ENCODE measurements at regions not wholly inside any gene's neighbourhood (a gene's known extent, or its start where the extent isn't known, plus 50 kb on each side); places are given as distances from the start of the nearest gene placed in this dataset.

- no peak overlapping the region for H3K27ac Mint-ChIP-seq (ENCODE audit: unreplicated experiment)
- no peak overlapping the region for H3K4me3 Mint-ChIP-seq (ENCODE audit: unreplicated experiment)
- H3K36me3 Mint-ChIP-seq (ENCODE audit: unreplicated experiment): no peaks in the 10 kb centered on the region
- TF ChIP-seq CTCF (IDR thresholded peaks at IDR 0.05): no peak
- no peaks in the 10 kb centered on the region for H3K27me3 Mint-ChIP-seq (ENCODE audit: unreplicated experiment)
- DNase-seq (ENCODE audit: extremely low spot score, unreplicated experiment): no peak
- no peaks in the 10 kb centered on the region for H3K9me3 Mint-ChIP-seq (ENCODE audit: unreplicated experiment)
- H3K4me1 Mint-ChIP-seq (ENCODE audit: unreplicated experiment): no peaks in the 10 kb centered on the region
Measured at GRCh38 chr3:84634668-84635067, 324.1 kb upstream of the CADM2 start.

- H3K4me1 Mint-ChIP-seq (ENCODE audit: unreplicated experiment): no peaks in the 10 kb centered on the region
- H3K4me3 Mint-ChIP-seq (ENCODE audit: unreplicated experiment): no peak overlapping the region
- H3K27me3 Mint-ChIP-seq (ENCODE audit: unreplicated experiment): no peaks in the 10 kb centered on the region
- no peak for DNase-seq (ENCODE audit: extremely low spot score, unreplicated experiment)
- no peaks in the 10 kb centered on the region for H3K9me3 Mint-ChIP-seq (ENCODE audit: unreplicated experiment)
- no peaks in the 10 kb centered on the region for H3K36me3 Mint-ChIP-seq (ENCODE audit: unreplicated experiment)
- H3K27ac Mint-ChIP-seq (ENCODE audit: unreplicated experiment): no peak overlapping the region
- TF ChIP-seq CTCF (IDR thresholded peaks at IDR 0.05): no peak
Measured at GRCh38 chr3:84637272-84637671, 321.5 kb upstream of the CADM2 start.

GRCh38 chr3:84666468-84666867 lies 292.3 kb upstream of the CADM2 start:
- Mint-ChIP-seq H3K27ac (ENCODE audit: unreplicated experiment) (no peak overlapping the region), H3K4me1 (ENCODE audit: unreplicated experiment) (no peaks in the 10 kb centered on the region), H3K27me3 (ENCODE audit: unreplicated experiment) (peaks cover 3% of the 10 kb centered on the region), H3K36me3 (ENCODE audit: unreplicated experiment) (no peaks in the 10 kb centered on the region), H3K9me3 (ENCODE audit: unreplicated experiment) (no peaks in the 10 kb centered on the region), H3K4me3 (ENCODE audit: unreplicated experiment) (no peak overlapping the region)
- no peak for DNase-seq (ENCODE audit: extremely low spot score, unreplicated experiment)
- TF ChIP-seq CTCF (IDR thresholded peaks at IDR 0.05): no peak

- Mint-ChIP-seq H3K36me3 (ENCODE audit: unreplicated experiment) (no peaks in the 10 kb centered on the region), H3K4me1 (ENCODE audit: unreplicated experiment) (no peaks in the 10 kb centered on the region), H3K27ac (ENCODE audit: unreplicated experiment) (no peak overlapping the region), H3K4me3 (ENCODE audit: unreplicated experiment) (no peak overlapping the region), H3K9me3 (ENCODE audit: unreplicated experiment) (no peaks in the 10 kb centered on the region), H3K27me3 (ENCODE audit: unreplicated experiment) (no peaks in the 10 kb centered on the region)
- DNase-seq (ENCODE audit: extremely low spot score, unreplicated experiment): no peak
- TF ChIP-seq CTCF (IDR thresholded peaks at IDR 0.05): no peak
Measured at GRCh38 chr3:84679211-84679610, 279.6 kb upstream of the CADM2 start.

GRCh38 chr3:84680700-84681099 lies 278.1 kb upstream of the CADM2 start:
- Mint-ChIP-seq H3K9me3 (ENCODE audit: unreplicated experiment) (no peaks in the 10 kb centered on the region), H3K27ac (ENCODE audit: unreplicated experiment) (no peak overlapping the region), H3K27me3 (ENCODE audit: unreplicated experiment) (no peaks in the 10 kb centered on the region), H3K36me3 (ENCODE audit: unreplicated experiment) (no peaks in the 10 kb centered on the region), H3K4me1 (ENCODE audit: unreplicated experiment) (no peaks in the 10 kb centered on the region), H3K4me3 (ENCODE audit: unreplicated experiment) (no peak overlapping the region)
- no peak for TF ChIP-seq CTCF (IDR thresholded peaks at IDR 0.05)
- no peak for DNase-seq (ENCODE audit: extremely low spot score, unreplicated experiment)
